ENCODE measurements at regions not wholly inside any gene's neighbourhood (a gene's known extent, or its start where the extent isn't known, plus 50 kb on each side); places are given as distances from the start of the nearest gene placed in this dataset.

- Mint-ChIP-seq H3K36me3 (ENCODE audit: insufficient read depth, unreplicated experiment) (no peaks in the 10 kb centered on the region), H3K27me3 (ENCODE audit: insufficient read depth, unreplicated experiment) (peaks cover 19% of the 10 kb centered on the region), H3K4me3 (ENCODE audit: unreplicated experiment) (no peak overlapping the region), H3K4me1 (ENCODE audit: low read depth, unreplicated experiment) (no peaks in the 10 kb centered on the region), H3K9me3 (ENCODE audit: unreplicated experiment) (no peaks in the 10 kb centered on the region), H3K27ac (ENCODE audit: unreplicated experiment) (no peak overlapping the region)
- BruUV-seq (replicated peaks), result no TSS peak
- ChIA-PET POLR2A (no interaction called here), CTCF (no interaction called here)
- intact Hi-C loops (cut with micrococcal nuclease; ENCODE audit: unreplicated experiment), result no loop called here
- no peak for TF ChIP-seq CTCF (IDR thresholded peaks at IDR 0.05; ENCODE audit: insufficient read depth in 1 of 2, low read depth in 1 of 2, low read length in 1 of 2, severe bottlenecking in 1 of 2, unreplicated experiment in 1 of 2)
- no peaks in the 10 kb centered on the region for H3K36me3 ChIP-seq (ENCODE audit: control insufficient read depth, insufficient read depth, low read length)
- H3K4me3 ChIP-seq (ENCODE audit: low read depth, low read length), result no peak overlapping the region
- H3K27me3 ChIP-seq (replicated peaks; ENCODE audit: control insufficient read depth, insufficient read depth, low read length), result no peaks in the 10 kb centered on the region
- no peaks in the 10 kb centered on the region for H3K4me1 ChIP-seq
- no peaks in the 10 kb centered on the region for H3K9me3 ChIP-seq
- DNase-seq, result no peak
Observed at GRCh38 chr1:76744989-76745388, 122.3 kb upstream of the ST6GALNAC5 start.

GRCh38 chr1:76746206-76746605 lies 121.1 kb upstream of the ST6GALNAC5 start:
- Mint-ChIP-seq H3K9me3 (ENCODE audit: unreplicated experiment) (no peaks in the 10 kb centered on the region), H3K36me3 (ENCODE audit: insufficient read depth, unreplicated experiment) (no peaks in the 10 kb centered on the region), H3K4me1 (ENCODE audit: low read depth, unreplicated experiment) (no peaks in the 10 kb centered on the region), H3K27me3 (ENCODE audit: insufficient read depth, unreplicated experiment) (peaks cover 17% of the 10 kb centered on the region), H3K27ac (ENCODE audit: unreplicated experiment) (no peak overlapping the region), H3K4me3 (ENCODE audit: unreplicated experiment) (no peak overlapping the region)
- ChIA-PET CTCF (no interaction called here), POLR2A (no interaction called here)
- intact Hi-C loops (cut with micrococcal nuclease; ENCODE audit: unreplicated experiment), result no loop called here
- BruUV-seq (replicated peaks), result no TSS peak
- no peaks in the 10 kb centered on the region for H3K27me3 ChIP-seq (replicated peaks; ENCODE audit: control insufficient read depth, insufficient read depth, low read length)
- no peaks in the 10 kb centered on the region for H3K9me3 ChIP-seq
- DNase-seq, result no peak
- no peaks in the 10 kb centered on the region for H3K36me3 ChIP-seq (ENCODE audit: control insufficient read depth, insufficient read depth, low read length)
- H3K4me1 ChIP-seq, result no peaks in the 10 kb centered on the region
- TF ChIP-seq CTCF (IDR thresholded peaks at IDR 0.05; ENCODE audit: insufficient read depth in 1 of 2, low read depth in 1 of 2, low read length in 1 of 2, severe bottlenecking in 1 of 2, unreplicated experiment in 1 of 2), result no peak
- no peak overlapping the region for H3K4me3 ChIP-seq (ENCODE audit: low read depth, low read length)

GRCh38 chr1:76754730-76755129 lies 112.5 kb upstream of the ST6GALNAC5 start:
- H3K9me3 ChIP-seq, result no peaks in the 10 kb centered on the region
- no peak for DNase-seq
- peaks cover 14% of the 10 kb centered on the region for H3K27me3 Mint-ChIP-seq (ENCODE audit: insufficient read depth, unreplicated experiment)
- no TSS peak for BruUV-seq (replicated peaks)
- H3K27ac Mint-ChIP-seq (ENCODE audit: unreplicated experiment), result no peak overlapping the region
- POLR2A ChIA-PET, result no interaction called here
- no peaks in the 10 kb centered on the region for H3K36me3 ChIP-seq (ENCODE audit: control insufficient read depth, insufficient read depth, low read length)
- no peaks in the 10 kb centered on the region for H3K4me1 ChIP-seq
- H3K4me3 ChIP-seq (ENCODE audit: low read depth, low read length), result no peak overlapping the region
- no peaks in the 10 kb centered on the region for H3K36me3 Mint-ChIP-seq (ENCODE audit: insufficient read depth, unreplicated experiment)
- H3K4me3 Mint-ChIP-seq (ENCODE audit: unreplicated experiment), result no peak overlapping the region
- CTCF ChIA-PET, result no interaction called here
- no peak for TF ChIP-seq CTCF (IDR thresholded peaks at IDR 0.05; ENCODE audit: insufficient read depth in 1 of 2, low read depth in 1 of 2, low read length in 1 of 2, severe bottlenecking in 1 of 2, unreplicated experiment in 1 of 2)
- H3K9me3 Mint-ChIP-seq (ENCODE audit: unreplicated experiment), result no peaks in the 10 kb centered on the region
- intact Hi-C loops (cut with micrococcal nuclease; ENCODE audit: unreplicated experiment), result no loop called here
- no peaks in the 10 kb centered on the region for H3K27me3 ChIP-seq (replicated peaks; ENCODE audit: control insufficient read depth, insufficient read depth, low read length)
- H3K4me1 Mint-ChIP-seq (ENCODE audit: low read depth, unreplicated experiment), result no peaks in the 10 kb centered on the region
